ENCODE measurements at regions not wholly inside any gene's neighbourhood (a gene's known extent, or its start where the extent isn't known, plus 50 kb on each side); places are given as distances from the start of the nearest gene placed in this dataset.

DNA sequence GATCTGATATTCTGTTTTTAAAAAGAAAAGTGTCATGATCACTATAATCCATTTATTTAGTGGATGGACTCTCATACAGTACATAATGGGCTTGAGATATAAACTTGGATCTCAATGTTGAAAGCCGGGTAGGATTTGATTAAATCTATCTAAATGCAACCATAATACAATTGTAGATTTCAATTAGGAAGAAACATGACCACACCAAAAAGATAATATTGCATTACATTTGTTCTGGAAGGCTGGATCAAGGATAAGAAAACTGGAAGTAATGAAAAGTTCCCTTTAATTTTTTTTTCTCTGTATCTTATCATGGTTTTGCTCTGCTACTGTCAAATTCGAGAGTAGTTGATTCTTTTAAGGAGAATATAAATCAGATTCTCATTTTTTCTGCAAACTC, 51.3 kb upstream of the UFL1 start:
- DNase-seq (ENCODE audit: low spot score) (no peak), ATAC-seq (no peak)
- TF ChIP-seq, protein P1, sequence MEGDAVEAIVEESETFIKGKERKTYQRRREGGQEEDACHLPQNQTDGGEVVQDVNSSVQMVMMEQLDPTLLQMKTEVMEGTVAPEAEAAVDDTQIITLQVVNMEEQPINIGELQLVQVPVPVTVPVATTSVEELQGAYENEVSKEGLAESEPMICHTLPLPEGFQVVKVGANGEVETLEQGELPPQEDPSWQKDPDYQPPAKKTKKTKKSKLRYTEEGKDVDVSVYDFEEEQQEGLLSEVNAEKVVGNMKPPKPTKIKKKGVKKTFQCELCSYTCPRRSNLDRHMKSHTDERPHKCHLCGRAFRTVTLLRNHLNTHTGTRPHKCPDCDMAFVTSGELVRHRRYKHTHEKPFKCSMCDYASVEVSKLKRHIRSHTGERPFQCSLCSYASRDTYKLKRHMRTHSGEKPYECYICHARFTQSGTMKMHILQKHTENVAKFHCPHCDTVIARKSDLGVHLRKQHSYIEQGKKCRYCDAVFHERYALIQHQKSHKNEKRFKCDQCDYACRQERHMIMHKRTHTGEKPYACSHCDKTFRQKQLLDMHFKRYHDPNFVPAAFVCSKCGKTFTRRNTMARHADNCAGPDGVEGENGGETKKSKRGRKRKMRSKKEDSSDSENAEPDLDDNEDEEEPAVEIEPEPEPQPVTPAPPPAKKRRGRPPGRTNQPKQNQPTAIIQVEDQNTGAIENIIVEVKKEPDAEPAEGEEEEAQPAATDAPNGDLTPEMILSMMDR (conservative IDR thresholded peaks at IDR 0.05; ENCODE audit: low read depth in 2 of 2), result no peak
- TF ChIP-seq EZH2 (IDR thresholded peaks at IDR 0.05; ENCODE audit: low read depth, unreplicated experiment) (no peak), STAT1 (IDR thresholded peaks at IDR 0.05; ENCODE audit: unreplicated experiment) (no peak), ZNF331 (CRISPR knock-in tag; IDR thresholded peaks at IDR 0.05; ENCODE audit: low read depth) (no peak), CREB1 (CRISPR knock-in tag; IDR thresholded peaks at IDR 0.05; ENCODE audit: low read depth) (no peak), ZNF114 (CRISPR knock-in tag; IDR thresholded peaks at IDR 0.05) (no peak), JUNB (IDR thresholded peaks at IDR 0.05; ENCODE audit: unreplicated experiment) (no peak), NANOG (IDR thresholded peaks at IDR 0.05; ENCODE audit: borderline replicate concordance) (no peak), POLR2AphosphoS5 (IDR thresholded peaks at IDR 0.05; ENCODE audit: low read depth) (no peak)
- TF ChIP-seq, protein P2, sequence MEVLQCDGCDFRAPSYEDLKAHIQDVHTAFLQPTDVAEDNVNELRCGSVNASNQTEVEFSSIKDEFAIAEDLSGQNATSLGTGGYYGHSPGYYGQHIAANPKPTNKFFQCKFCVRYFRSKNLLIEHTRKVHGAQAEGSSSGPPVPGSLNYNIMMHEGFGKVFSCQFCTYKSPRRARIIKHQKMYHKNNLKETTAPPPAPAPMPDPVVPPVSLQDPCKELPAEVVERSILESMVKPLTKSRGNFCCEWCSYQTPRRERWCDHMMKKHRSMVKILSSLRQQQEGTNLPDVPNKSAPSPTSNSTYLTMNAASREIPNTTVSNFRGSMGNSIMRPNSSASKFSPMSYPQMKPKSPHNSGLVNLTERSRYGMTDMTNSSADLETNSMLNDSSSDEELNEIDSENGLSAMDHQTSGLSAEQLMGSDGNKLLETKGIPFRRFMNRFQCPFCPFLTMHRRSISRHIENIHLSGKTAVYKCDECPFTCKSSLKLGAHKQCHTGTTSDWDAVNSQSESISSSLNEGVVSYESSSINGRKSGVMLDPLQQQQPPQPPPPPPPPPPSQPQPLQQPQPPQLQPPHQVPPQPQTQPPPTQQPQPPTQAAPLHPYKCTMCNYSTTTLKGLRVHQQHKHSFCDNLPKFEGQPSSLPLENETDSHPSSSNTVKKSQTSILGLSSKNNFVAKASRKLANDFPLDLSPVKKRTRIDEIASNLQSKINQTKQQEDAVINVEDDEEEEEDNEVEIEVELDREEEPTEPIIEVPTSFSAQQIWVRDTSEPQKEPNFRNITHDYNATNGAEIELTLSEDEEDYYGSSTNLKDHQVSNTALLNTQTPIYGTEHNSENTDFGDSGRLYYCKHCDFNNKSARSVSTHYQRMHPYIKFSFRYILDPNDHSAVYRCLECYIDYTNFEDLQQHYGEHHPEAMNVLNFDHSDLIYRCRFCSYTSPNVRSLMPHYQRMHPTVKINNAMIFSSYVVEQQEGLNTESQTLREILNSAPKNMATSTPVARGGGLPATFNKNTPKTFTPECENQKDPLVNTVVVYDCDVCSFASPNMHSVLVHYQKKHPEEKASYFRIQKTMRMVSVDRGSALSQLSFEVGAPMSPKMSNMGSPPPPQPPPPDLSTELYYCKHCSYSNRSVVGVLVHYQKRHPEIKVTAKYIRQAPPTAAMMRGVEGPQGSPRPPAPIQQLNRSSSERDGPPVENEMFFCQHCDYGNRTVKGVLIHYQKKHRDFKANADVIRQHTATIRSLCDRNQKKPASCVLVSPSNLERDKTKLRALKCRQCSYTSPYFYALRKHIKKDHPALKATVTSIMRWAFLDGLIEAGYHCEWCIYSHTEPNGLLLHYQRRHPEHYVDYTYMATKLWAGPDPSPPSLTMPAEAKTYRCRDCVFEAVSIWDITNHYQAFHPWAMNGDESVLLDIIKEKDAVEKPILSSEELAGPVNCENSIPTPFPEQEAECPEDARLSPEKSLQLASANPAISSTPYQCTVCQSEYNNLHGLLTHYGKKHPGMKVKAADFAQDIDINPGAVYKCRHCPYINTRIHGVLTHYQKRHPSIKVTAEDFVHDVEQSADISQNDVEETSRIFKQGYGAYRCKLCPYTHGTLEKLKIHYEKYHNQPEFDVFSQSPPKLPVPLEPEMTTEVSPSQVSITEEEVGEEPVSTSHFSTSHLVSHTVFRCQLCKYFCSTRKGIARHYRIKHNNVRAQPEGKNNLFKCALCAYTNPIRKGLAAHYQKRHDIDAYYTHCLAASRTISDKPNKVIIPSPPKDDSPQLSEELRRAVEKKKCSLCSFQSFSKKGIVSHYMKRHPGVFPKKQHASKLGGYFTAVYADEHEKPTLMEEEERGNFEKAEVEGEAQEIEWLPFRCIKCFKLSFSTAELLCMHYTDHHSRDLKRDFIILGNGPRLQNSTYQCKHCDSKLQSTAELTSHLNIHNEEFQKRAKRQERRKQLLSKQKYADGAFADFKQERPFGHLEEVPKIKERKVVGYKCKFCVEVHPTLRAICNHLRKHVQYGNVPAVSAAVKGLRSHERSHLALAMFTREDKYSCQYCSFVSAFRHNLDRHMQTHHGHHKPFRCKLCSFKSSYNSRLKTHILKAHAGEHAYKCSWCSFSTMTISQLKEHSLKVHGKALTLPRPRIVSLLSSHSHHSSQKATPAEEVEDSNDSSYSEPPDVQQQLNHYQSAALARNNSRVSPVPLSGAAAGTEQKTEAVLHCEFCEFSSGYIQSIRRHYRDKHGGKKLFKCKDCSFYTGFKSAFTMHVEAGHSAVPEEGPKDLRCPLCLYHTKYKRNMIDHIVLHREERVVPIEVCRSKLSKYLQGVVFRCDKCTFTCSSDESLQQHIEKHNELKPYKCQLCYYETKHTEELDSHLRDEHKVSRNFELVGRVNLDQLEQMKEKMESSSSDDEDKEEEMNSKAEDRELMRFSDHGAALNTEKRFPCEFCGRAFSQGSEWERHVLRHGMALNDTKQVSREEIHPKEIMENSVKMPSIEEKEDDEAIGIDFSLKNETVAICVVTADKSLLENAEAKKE (CRISPR knock-in tag; IDR thresholded peaks at IDR 0.05), result no peak
- TF ChIP-seq, protein P3, sequence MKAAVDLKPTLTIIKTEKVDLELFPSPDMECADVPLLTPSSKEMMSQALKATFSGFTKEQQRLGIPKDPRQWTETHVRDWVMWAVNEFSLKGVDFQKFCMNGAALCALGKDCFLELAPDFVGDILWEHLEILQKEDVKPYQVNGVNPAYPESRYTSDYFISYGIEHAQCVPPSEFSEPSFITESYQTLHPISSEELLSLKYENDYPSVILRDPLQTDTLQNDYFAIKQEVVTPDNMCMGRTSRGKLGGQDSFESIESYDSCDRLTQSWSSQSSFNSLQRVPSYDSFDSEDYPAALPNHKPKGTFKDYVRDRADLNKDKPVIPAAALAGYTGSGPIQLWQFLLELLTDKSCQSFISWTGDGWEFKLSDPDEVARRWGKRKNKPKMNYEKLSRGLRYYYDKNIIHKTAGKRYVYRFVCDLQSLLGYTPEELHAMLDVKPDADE (IDR thresholded peaks at IDR 0.05), result no peak
- TF ChIP-seq, protein P4, sequence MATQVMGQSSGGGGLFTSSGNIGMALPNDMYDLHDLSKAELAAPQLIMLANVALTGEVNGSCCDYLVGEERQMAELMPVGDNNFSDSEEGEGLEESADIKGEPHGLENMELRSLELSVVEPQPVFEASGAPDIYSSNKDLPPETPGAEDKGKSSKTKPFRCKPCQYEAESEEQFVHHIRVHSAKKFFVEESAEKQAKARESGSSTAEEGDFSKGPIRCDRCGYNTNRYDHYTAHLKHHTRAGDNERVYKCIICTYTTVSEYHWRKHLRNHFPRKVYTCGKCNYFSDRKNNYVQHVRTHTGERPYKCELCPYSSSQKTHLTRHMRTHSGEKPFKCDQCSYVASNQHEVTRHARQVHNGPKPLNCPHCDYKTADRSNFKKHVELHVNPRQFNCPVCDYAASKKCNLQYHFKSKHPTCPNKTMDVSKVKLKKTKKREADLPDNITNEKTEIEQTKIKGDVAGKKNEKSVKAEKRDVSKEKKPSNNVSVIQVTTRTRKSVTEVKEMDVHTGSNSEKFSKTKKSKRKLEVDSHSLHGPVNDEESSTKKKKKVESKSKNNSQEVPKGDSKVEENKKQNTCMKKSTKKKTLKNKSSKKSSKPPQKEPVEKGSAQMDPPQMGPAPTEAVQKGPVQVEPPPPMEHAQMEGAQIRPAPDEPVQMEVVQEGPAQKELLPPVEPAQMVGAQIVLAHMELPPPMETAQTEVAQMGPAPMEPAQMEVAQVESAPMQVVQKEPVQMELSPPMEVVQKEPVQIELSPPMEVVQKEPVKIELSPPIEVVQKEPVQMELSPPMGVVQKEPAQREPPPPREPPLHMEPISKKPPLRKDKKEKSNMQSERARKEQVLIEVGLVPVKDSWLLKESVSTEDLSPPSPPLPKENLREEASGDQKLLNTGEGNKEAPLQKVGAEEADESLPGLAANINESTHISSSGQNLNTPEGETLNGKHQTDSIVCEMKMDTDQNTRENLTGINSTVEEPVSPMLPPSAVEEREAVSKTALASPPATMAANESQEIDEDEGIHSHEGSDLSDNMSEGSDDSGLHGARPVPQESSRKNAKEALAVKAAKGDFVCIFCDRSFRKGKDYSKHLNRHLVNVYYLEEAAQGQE (IDR thresholded peaks at IDR 0.05; ENCODE audit: unreplicated experiment), result no peak
- Mint-ChIP-seq H3K4me1 (no peaks in the 10 kb centered on the region), H3K27me3 (ENCODE audit: insufficient read depth, low read depth, poor library complexity) (no peaks in the 10 kb centered on the region), H3K4me3 (no peak overlapping the region), H3K27ac (no peak overlapping the region), H3K36me3 (ENCODE audit: low read depth) (no peaks in the 10 kb centered on the region), H3K9me3 (no peaks in the 10 kb centered on the region; the same call in 2 of the 3 replicates)
- Histone ChIP-seq H3K4me2 (no peak overlapping the region), H4K20me1 (replicated peaks; ENCODE audit: insufficient read depth) (no peaks in the 10 kb centered on the region), H3K27me3 (ENCODE audit: insufficient read depth) (no peaks in the 10 kb centered on the region), H3K79me2 (replicated peaks; ENCODE audit: insufficient read depth) (no peaks in the 10 kb centered on the region), H3K27ac (ENCODE audit: low read depth) (no peak overlapping the region), H3K9me2 (ENCODE audit: insufficient read depth) (no peaks in the 10 kb centered on the region), H2AFZ (no peak overlapping the region), H3K4me3 (no peak overlapping the region), H3K4me1 (ENCODE audit: insufficient read depth) (no peaks in the 10 kb centered on the region), H3K36me3 (ENCODE audit: insufficient read depth) (no peaks in the 10 kb centered on the region), H3F3A (replicated peaks; ENCODE audit: low read depth) (no peaks in the 10 kb centered on the region)

Data from GM23338 (cell line).